ENCODE measurements at regions not wholly inside any gene's neighbourhood (a gene's known extent, or its start where the extent isn't known, plus 50 kb on each side); places are given as distances from the start of the nearest gene placed in this dataset.
"Not testable (repeated sequence)": the region's sequence is repeated elsewhere in the genome, so short reads cannot be mapped to it uniquely, and the experiment has no call there.

DNA sequence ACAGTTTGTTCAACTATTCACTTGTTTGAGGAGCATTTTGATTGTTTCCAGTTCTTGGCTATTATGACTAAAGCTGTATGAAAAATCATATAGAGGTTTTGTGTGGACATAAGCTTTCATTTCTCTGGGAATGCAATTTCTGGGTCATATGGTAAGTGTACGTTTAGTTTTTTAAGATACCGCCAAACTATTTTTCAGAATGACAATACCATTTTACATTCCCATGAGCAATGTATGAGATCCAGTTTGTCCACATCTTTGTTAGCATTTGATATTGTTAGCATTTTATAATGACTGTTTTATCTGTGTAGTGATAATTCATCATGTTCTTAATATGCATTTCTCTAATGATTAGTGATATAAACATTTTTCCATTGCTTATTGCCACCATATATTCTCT, 258.7 kb upstream of the CTNNB1 start:
- DNase-seq (ENCODE audit: low read depth) = no peak

DNA sequence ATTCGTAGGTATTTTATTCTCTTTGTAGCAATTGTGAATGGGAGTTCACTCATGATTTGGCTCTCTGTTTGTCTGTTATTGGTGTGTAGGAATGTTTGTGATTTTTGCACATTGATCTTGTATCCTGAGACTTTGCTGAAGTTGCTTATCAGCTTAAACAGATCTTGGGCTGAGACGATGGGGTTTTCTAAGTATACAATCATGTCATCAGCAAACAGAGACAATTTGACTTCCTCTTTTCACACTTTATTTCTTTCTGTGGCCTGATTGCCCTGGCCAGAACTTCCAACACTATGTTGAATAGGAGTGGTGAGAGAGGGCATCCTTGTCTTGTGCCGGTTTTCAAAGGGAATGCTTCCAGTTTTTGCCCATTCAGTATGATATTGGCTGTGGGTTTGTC, 252.3 kb upstream of the CTNNB1 start:
- not testable (repeated sequence) for DNase-seq (ENCODE audit: low read depth)

DNA sequence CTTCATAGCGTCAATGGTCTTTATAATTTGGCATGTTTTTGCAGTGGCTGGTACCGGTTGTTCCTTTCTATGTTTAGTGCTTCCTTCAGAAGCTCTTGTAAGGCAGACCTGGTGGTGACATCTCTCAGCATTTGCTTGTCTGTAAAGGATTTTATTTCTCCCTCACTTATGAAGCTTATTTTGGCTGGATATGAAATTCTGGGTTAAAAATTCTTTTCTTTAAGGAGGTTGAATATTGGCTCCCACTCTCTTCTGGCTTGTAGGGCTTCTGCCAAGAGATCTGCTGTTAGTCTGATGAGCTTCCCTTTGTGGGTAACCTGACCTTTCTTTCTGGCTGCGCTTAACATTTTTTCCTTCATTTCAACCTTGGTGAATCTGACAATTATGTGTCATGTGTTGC, 250.0 kb upstream of the CTNNB1 start:
- not testable (repeated sequence) for DNase-seq (ENCODE audit: low read depth)

DNA sequence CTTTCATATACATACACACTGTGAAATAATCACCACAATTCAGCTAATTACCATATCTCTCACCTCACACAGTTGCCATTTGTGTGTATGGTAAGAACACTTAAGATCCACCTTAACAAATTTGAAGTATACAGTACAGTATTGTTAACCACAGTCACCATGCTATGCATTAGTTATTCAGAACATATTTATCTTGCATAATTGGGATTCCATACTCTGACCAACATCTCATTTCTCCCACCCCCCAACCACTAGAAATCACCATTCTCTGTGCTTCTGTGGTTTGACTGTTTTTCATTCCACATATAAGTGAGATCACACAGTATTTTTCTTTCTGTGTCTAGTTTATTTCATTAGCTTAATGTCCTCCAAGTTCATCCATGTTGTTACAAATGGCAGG, 247.7 kb upstream of the CTNNB1 start:
- DNase-seq (ENCODE audit: low read depth) = peak; percentile 23

- no peak for DNase-seq (ENCODE audit: low read depth)
These were observed 238.0 kb upstream of the CTNNB1 start for GRCh38 chr3:40961104-40961857.

GRCh38 chr3:40962721-40963120, 236.6 kb upstream of the CTNNB1 start:
- DNase-seq (ENCODE audit: low read depth) = no peak

DNA sequence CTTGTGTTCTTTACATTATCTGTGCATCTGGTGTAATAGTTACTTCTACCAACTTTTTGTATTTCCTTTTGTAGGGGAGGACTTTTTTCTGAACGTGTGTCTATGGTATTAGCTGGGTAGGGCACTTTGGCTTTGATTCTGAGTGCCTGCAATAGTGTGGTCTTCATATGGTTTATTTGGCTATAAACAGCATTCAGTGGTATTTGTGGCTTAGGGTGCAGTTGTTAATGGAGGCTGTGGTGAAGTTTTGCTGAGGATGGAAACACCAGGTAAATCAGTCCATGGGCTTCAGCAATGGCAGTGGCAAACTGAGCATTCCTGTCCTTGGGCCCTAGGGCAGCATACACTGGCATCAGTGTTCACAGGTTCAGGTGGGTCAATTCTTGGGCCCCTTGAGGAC, 230.6 kb upstream of the CTNNB1 start:
- no peak for DNase-seq (ENCODE audit: low read depth)

DNA sequence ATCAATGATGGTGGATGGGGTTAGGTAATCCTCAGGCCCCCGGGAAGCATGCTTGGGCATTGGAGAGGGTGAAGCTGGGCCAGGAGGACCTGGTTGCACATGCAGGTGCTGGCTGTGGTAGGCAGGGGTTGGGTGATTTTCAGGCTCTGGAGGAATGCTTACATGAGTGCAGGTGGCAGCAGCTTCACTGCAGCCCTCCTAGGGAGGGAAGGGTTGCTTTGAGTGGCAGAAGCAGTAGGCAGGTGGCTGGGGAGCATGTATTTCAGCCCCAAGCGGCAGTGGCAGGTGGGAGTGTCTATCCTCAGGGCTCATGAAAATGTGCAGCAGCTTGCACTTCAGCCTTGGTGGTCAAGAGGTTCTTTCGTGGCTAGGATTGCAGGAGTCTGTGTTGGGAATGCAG, 230.0 kb upstream of the CTNNB1 start:
- no peak for DNase-seq (ENCODE audit: low read depth)

- DNase-seq (ENCODE audit: low read depth) = peak; percentile 37
These were observed 229.4 kb upstream of the CTNNB1 start for GRCh38 chr3:40969756-40970466.

DNA sequence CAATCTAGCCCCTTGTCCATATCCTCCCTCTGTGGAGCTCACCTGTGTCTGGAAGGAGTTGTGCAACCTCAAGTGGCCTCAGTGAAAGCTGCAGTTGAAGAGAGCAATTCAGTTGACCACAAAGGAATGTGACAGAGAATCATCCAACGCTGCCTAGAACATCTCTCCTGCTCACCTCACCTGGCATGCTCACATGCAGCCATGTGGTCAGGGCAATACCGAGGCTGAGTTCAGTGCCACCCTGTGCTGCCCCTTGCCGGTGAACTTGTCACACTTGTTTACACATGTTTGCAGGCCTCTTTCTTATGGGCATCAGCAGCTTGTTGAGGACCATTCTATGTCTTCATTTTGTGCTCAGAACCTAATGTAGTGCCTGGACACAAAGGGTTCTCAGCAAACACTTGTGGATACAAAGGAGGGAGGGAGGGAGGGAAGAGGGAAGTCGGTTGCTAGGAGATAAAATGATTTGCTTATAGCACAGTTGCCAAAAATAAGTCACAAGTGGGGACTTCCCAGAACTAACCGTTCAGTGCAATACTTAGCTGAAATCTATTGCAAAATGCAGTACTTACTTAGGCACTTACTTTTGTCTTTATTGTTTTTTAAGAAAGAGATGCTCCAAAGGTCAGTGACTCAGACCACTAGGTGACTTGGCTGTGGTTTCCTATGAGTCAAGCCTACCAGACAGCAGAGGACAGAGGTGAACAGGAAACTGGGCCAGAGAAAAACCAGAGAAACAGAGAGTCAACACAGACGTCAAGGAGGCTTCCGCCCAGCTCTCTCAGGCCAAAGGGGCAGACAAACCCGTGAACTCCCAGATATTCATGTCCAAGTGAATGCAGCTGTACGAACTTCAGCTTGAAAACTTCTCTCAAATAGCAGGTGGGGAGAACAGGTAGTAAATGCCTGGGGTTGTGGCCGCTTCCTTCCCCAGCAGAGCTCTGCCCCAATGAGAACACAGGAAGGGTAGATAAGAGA, 227.8 kb upstream of the CTNNB1 start:
- DNase-seq (ENCODE audit: low read depth) = peak; percentile 84

GRCh38 chr3:40972350-40972749, 227.0 kb upstream of the CTNNB1 start:
- no peak for DNase-seq (ENCODE audit: low read depth)

DNA sequence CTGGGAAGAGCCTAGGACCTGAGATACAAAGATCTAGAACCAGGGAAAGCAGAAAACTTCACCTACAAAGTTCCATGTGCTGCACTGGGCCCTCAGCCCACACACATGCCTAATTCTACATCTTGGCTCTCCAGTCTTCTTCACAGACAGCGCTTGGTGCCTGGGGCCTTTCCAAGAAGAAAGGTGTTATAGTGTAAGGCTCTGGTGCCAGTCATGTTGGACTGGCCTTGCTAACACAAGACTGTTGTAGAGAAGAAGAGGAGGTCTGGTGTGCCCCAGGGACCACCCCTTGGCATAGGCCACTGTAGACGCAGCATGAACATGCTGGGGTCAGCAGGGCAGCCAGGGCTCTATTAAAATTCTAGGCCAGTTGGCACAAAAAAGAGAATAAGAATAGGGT, 226.2 kb upstream of the CTNNB1 start:
- DNase-seq (ENCODE audit: low read depth) = no peak

GRCh38 chr3:40975711-40976121, 223.6 kb upstream of the CTNNB1 start:
- peak; percentile 47 for DNase-seq (ENCODE audit: low read depth)

- no peak for DNase-seq (ENCODE audit: low read depth)
These were observed 223.1 kb upstream of the CTNNB1 start for GRCh38 chr3:40976241-40976640.

DNA sequence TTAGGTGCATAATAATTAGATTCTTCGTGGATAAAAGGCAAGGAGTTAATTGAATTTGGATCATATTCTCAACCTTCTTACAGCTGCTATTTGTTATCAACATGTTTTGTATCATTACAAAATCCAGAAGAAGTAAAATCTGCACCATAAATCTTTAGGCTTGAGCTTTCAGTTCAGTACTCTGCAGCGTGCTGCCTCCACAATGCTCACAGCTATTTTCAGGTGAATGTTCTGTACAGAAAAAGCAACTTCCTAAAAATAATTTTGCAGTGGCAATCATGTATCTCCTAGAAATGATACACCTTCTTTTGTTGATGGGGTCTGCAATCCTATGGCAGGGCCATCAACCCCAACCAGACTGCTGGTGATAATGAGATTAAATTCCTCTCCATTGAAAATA, 220.9 kb upstream of the CTNNB1 start:
- no peak for DNase-seq (ENCODE audit: low read depth)

GRCh38 chr3:40979962-40980361, 219.3 kb upstream of the CTNNB1 start:
- DNase-seq (ENCODE audit: low read depth) = no peak

DNA sequence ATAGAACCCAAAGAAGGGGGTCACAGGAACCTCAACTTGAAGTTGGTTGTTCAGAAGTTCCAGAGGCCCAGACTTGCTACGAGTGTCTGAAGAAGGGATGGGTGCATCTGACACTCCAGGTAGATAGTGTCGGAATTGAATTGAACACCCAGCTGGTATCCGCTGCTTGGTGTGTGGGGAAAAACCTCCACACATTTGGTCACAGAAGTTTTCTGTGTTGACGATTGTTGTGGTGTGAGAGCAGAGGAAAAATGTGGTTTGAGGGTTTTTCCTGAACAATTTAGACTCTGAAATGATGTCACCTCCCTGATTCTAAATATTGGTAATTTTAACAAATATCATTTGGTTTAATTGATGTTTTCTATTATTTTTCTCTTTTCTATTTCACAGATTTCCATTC, 218.8 kb upstream of the CTNNB1 start:
- DNase-seq (ENCODE audit: low read depth) = no peak

DNA sequence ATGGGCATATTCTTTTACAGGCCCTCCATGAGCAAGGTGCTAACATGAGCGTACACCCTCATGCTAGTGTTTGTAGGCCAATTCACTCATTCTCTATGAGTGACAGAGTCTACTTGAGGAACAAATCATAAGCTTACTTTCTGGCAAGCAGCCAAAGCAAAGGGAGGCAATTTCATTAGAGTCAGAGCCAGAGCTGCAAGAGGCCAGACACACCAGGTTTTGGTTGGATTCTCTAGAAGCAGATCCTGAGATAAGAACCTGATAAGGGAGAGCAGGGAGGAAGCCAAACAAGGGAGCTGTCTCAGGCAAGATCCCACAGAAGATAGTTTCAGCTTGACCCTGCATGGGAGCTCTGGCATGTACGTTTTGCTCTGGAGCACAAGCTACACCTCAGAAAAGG, 214.1 kb upstream of the CTNNB1 start:
- no peak for DNase-seq (ENCODE audit: low read depth)

DNA sequence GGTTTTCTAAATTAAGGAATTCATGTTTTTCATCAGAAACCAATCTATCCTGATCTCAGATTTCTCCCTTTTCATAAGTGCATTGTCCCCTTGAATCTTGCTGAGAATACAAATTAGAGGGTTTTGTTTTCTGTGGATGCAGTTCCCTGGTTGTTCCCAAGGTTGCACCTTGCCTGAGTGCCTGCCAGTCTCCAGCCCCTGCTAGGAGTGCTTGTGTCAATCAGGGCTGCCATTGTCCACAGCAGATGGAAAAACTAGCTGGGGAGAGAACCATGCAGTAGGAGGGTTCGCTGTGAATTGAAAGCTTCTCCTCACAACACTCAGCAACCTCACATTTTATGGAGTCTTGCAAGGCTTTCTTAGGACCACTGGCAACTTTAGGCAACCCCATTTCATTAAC, 210.8 kb upstream of the CTNNB1 start:
- no peak for DNase-seq (ENCODE audit: low read depth)

- no peak for DNase-seq (ENCODE audit: low read depth)
These were observed 209.9 kb upstream of the CTNNB1 start for GRCh38 chr3:40989141-40990061.

DNA sequence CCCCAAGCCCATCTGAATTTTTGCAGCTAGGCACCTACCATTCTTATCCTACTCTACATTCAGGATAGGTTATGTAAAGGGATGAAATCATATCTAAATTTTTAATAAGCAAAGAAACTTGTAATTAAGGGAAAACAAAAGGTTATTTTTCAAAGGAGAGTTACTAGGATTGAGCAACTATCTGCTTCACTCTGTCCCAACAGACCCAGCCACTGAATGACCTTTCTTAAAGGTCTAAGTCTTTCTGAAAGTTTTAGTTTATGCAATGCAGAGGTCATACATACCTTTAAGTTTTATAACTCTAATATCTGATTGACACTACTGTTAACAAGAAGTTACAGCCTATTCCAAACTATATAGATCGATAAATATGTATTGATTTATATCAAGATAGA, 209.2 kb upstream of the CTNNB1 start:
- no peak for DNase-seq (ENCODE audit: low read depth)
